Neural progenitor cell (in vitro differentiated cells): ENCODE measurements at regions not wholly inside any gene's neighbourhood (a gene's known extent, or its start where the extent isn't known, plus 50 kb on each side); places are given as distances from the start of the nearest gene placed in this dataset.
"Not testable (repeated sequence)": the region's sequence is repeated elsewhere in the genome, so short reads cannot be mapped to it uniquely, and the experiment has no call there.

Experiments
- EZH2 ChIP-seq: fragments of 200-600 bp; sonication (generic); IDR thresholded peaks from 2 replicates; pipeline ENCODE4 v1.6.1; 2017; ENCODE audit warnings: antibody characterized with exemption, mild to moderate bottlenecking, moderate library complexity
- EZH2phosphoT487 ChIP-seq: fragments of 200-600 bp; sonication (generic); IDR thresholded peaks from 2 replicates; pipeline ENCODE4 v1.6.1; 2017; ENCODE audit warnings: antibody characterized with exemption
- TF ChIP-seq, protein P1 (sequence below): fragments of 200-600 bp; sonication (generic); IDR thresholded peaks from 2 replicates; pipeline ENCODE4 v1.5.1; 2017; ENCODE audit warnings: antibody characterized with exemption, mild to moderate bottlenecking

DNA sequence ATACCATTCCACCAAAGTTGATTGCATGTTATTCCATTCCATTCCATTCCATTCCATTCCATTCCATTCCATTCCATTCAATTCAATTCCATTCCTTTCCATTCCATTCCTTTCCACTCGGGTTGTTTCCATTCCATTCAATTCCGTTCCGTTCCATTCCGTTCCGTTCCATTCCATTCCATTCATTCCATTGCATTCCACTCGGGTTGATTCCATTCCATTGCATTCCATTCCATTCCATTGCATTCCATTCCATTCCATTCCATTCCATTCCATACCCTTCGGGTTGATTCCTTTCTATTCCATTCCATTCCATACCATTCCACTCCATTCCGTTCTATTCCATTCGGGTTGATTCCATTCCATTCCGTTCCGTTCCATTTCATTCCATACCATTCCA is 166.9 kb downstream of the CWH43 start:
- TF ChIP-seq, protein P1, sequence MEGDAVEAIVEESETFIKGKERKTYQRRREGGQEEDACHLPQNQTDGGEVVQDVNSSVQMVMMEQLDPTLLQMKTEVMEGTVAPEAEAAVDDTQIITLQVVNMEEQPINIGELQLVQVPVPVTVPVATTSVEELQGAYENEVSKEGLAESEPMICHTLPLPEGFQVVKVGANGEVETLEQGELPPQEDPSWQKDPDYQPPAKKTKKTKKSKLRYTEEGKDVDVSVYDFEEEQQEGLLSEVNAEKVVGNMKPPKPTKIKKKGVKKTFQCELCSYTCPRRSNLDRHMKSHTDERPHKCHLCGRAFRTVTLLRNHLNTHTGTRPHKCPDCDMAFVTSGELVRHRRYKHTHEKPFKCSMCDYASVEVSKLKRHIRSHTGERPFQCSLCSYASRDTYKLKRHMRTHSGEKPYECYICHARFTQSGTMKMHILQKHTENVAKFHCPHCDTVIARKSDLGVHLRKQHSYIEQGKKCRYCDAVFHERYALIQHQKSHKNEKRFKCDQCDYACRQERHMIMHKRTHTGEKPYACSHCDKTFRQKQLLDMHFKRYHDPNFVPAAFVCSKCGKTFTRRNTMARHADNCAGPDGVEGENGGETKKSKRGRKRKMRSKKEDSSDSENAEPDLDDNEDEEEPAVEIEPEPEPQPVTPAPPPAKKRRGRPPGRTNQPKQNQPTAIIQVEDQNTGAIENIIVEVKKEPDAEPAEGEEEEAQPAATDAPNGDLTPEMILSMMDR: not testable (repeated sequence)
- not testable (repeated sequence) for TF ChIP-seq EZH2, EZH2phosphoT487
